ENCODE measurements at regions not wholly inside any gene's neighbourhood (a gene's known extent, or its start where the extent isn't known, plus 50 kb on each side); places are given as distances from the start of the nearest gene placed in this dataset.

DNA sequence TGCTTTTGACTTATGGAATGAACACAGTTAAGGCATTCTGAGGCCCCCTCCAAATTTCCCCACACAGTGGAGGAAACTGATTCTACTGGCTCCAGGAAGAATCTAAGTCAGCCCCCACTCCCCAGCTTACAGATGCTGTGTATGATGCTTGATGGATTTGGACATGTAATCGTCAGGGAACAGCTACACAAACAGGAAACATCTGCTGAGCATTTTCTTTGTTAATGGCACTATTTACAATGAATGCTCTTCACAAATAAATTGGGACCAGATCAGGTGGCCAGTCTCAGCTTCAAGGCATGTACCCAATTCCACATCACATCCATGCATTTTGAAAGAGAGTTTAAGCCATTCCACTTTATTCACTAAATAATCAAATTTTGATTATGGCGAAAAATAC, 562.3 kb downstream of the SOX11 start:
- TF ChIP-seq PTBP1 (IDR thresholded peaks at IDR 0.05; ENCODE audit: low read depth, low read length, poor library complexity, severe bottlenecking) = no peak
- no peak for TF ChIP-seq CTCF (CRISPR knock-in tag; IDR thresholded peaks at IDR 0.05)
- TF ChIP-seq ZBTB43 (CRISPR knock-in tag; conservative IDR thresholded peaks at IDR 0.05) = no peak
- no peak for TF ChIP-seq ZNF274 (CRISPR knock-in tag; IDR thresholded peaks at IDR 0.05)
- TF ChIP-seq, protein P1, sequence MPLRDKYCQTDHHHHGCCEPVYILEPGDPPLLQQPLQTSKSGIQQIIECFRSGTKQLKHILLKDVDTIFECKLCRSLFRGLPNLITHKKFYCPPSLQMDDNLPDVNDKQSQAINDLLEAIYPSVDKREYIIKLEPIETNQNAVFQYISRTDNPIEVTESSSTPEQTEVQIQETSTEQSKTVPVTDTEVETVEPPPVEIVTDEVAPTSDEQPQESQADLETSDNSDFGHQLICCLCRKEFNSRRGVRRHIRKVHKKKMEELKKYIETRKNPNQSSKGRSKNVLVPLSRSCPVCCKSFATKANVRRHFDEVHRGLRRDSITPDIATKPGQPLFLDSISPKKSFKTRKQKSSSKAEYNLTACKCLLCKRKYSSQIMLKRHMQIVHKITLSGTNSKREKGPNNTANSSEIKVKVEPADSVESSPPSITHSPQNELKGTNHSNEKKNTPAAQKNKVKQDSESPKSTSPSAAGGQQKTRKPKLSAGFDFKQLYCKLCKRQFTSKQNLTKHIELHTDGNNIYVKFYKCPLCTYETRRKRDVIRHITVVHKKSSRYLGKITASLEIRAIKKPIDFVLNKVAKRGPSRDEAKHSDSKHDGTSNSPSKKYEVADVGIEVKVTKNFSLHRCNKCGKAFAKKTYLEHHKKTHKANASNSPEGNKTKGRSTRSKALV (CRISPR knock-in tag; IDR thresholded peaks at IDR 0.05) = no peak
- TF ChIP-seq, protein P2, sequence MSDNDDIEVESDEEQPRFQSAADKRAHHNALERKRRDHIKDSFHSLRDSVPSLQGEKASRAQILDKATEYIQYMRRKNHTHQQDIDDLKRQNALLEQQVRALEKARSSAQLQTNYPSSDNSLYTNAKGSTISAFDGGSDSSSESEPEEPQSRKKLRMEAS (IDR thresholded peaks at IDR 0.05) = no peak
- no peak for TF ChIP-seq IRX3 (CRISPR knock-in tag; IDR thresholded peaks at IDR 0.05; ENCODE audit: borderline replicate concordance, low read depth)
- no peak for TF ChIP-seq ZNF569 (CRISPR knock-in tag; IDR thresholded peaks at IDR 0.05; ENCODE audit: borderline replicate concordance)
- TF ChIP-seq, protein P3, sequence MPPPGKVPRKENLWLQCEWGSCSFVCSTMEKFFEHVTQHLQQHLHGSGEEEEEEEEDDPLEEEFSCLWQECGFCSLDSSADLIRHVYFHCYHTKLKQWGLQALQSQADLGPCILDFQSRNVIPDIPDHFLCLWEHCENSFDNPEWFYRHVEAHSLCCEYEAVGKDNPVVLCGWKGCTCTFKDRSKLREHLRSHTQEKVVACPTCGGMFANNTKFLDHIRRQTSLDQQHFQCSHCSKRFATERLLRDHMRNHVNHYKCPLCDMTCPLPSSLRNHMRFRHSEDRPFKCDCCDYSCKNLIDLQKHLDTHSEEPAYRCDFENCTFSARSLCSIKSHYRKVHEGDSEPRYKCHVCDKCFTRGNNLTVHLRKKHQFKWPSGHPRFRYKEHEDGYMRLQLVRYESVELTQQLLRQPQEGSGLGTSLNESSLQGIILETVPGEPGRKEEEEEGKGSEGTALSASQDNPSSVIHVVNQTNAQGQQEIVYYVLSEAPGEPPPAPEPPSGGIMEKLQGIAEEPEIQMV (CRISPR knock-in tag; IDR thresholded peaks at IDR 0.05; ENCODE audit: low read depth) = no peak

Data from HepG2 (cell line).